HEK293T (cell line): ENCODE measurements at regions not wholly inside any gene's neighbourhood (a gene's known extent, or its start where the extent isn't known, plus 50 kb on each side); places are given as distances from the start of the nearest gene placed in this dataset.

Experiments
- FOXM1 ChIP-seq: fragments of 450-650 bp; IDR thresholded peaks from 2 replicates; pipeline ENCODE4 v1.6.1; 2017; ENCODE audit warnings: mild to moderate bottlenecking, borderline replicate concordance
- NFRKB ChIP-seq: fragments of 450-650 bp; IDR thresholded peaks from 2 replicates; pipeline ENCODE4 v1.6.1; 2016; ENCODE audit warnings: mild to moderate bottlenecking, moderate library complexity
- TARDBP ChIP-seq: fragments of 450-650 bp; IDR thresholded peaks from 2 replicates; pipeline ENCODE4 v1.6.1; 2016
- TF ChIP-seq, protein P1 (sequence below): fragments of 450-650 bp; IDR thresholded peaks from 2 replicates; pipeline ENCODE4 v1.6.1; 2016

GRCh38 chr13:70616847-70617246 is 508.6 kb upstream of the KLHL1 start:
- no peak for TF ChIP-seq NFRKB
- TF ChIP-seq TARDBP: no peak
- no peak for TF ChIP-seq FOXM1
- TF ChIP-seq, protein P1, sequence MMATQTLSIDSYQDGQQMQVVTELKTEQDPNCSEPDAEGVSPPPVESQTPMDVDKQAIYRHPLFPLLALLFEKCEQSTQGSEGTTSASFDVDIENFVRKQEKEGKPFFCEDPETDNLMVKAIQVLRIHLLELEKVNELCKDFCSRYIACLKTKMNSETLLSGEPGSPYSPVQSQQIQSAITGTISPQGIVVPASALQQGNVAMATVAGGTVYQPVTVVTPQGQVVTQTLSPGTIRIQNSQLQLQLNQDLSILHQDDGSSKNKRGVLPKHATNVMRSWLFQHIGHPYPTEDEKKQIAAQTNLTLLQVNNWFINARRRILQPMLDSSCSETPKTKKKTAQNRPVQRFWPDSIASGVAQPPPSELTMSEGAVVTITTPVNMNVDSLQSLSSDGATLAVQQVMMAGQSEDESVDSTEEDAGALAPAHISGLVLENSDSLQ: no peak
